ENCODE measurements at regions not wholly inside any gene's neighbourhood (a gene's known extent, or its start where the extent isn't known, plus 50 kb on each side); places are given as distances from the start of the nearest gene placed in this dataset.

DNA sequence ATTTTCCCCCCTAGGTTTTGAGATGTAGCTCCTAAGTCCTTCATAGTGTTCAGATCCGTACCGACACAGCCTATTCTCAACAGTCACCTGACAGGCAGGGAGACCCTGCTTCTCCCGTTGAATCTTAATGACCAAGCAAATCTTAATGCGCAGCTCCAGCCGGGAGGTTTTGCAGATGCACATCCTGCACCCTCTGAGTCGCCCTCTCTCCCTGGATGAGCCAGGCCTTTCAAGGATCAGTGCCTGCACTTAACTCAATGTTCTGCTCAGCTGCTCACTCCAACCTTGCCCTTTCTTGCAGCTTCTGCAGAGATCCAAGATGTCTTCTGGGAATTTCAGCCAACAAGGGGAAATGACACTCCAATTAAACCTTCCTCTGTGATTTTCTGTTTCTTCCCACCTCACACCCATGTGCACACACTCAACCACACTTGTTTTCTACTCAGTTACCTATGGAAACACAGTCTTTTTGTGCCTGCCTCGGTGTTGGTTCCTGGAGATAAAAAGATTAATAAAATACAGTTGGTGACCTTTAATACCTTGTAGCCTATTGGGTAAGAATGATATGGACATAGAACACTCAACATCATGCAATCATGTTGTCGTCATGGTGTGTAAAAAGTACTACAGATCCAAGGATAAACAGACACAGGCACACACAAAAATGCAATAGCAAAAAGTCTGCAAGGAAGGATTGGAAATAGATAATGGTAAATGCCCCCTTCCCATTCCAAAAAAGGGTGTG, 76.9 kb upstream of the DYNLRB2 start:
- CTCF ChIA-PET = no interaction called here
- POLR2A ChIA-PET (ENCODE audit: unreplicated experiment) = no interaction called here

GRCh38 chr16:80463326-80463725, 77.5 kb upstream of the DYNLRB2 start:
- Histone ChIP-seq H2AFZ (ENCODE audit: low read length) (no peak overlapping the region), H3K4me2 (ENCODE audit: low read length) (no peak overlapping the region), H3K27ac (ENCODE audit: low read length) (no peak overlapping the region), H3K4me3 (ENCODE audit: low read length) (no peak overlapping the region), H3K27me3 (ENCODE audit: low read length) (peaks cover 32% of the 10 kb centered on the region), H3K4me1 (ENCODE audit: insufficient read depth, low read length) (no peaks in the 10 kb centered on the region), H4K20me1 (ENCODE audit: low read length) (no peaks in the 10 kb centered on the region), H3K9me2 (replicated peaks; ENCODE audit: low read length) (no peaks in the 10 kb centered on the region), H3K9ac (ENCODE audit: low read length) (no peak overlapping the region), H3K9me3 (ENCODE audit: low read length) (no peaks in the 10 kb centered on the region), H3K36me3 (ENCODE audit: low read depth, low read length) (no peaks in the 10 kb centered on the region), H3F3A (ENCODE audit: low read length, unreplicated experiment) (no peaks in the 10 kb centered on the region), H3K79me2 (ENCODE audit: low read length) (no peaks in the 10 kb centered on the region)
- ChIA-PET POLR2A (ENCODE audit: unreplicated experiment) (no interaction called here), CTCF (no interaction called here)
- TF ChIP-seq, protein P1, sequence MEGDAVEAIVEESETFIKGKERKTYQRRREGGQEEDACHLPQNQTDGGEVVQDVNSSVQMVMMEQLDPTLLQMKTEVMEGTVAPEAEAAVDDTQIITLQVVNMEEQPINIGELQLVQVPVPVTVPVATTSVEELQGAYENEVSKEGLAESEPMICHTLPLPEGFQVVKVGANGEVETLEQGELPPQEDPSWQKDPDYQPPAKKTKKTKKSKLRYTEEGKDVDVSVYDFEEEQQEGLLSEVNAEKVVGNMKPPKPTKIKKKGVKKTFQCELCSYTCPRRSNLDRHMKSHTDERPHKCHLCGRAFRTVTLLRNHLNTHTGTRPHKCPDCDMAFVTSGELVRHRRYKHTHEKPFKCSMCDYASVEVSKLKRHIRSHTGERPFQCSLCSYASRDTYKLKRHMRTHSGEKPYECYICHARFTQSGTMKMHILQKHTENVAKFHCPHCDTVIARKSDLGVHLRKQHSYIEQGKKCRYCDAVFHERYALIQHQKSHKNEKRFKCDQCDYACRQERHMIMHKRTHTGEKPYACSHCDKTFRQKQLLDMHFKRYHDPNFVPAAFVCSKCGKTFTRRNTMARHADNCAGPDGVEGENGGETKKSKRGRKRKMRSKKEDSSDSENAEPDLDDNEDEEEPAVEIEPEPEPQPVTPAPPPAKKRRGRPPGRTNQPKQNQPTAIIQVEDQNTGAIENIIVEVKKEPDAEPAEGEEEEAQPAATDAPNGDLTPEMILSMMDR (conservative IDR thresholded peaks at IDR 0.05; ENCODE audit: low read depth, low read length) = no peak
- TF ChIP-seq EZH2 (IDR thresholded peaks at IDR 0.05; ENCODE audit: low read length, unreplicated experiment) (no peak), EZH2phosphoT487 (IDR thresholded peaks at IDR 0.05; ENCODE audit: borderline replicate concordance, low read length) (no peak)
- ATAC-seq (no peak), DNase-seq (no peak)
- intact Hi-C loops (cut with micrococcal nuclease) = no loop called here
- BruUV-seq (replicated peaks) = no TSS peak

More for the DNA sequence above, 76.9 kb upstream of the DYNLRB2 start:
- H3F3A ChIP-seq (ENCODE audit: low read length, unreplicated experiment) = no peaks in the 10 kb centered on the region
- H3K4me1 ChIP-seq (ENCODE audit: insufficient read depth, low read length) = no peaks in the 10 kb centered on the region
- no peaks in the 10 kb centered on the region for H3K9me3 ChIP-seq (ENCODE audit: low read length)
- H3K9ac ChIP-seq (ENCODE audit: low read length) = no peak overlapping the region
- no peak for ATAC-seq
- H3K27me3 ChIP-seq (ENCODE audit: low read length) = peaks cover 34% of the 10 kb centered on the region
- H3K4me3 ChIP-seq (ENCODE audit: low read length) = no peak overlapping the region
- TF ChIP-seq, protein P1 (conservative IDR thresholded peaks at IDR 0.05; ENCODE audit: low read depth, low read length) = no peak
- TF ChIP-seq EZH2phosphoT487 (IDR thresholded peaks at IDR 0.05; ENCODE audit: borderline replicate concordance, low read length) (no peak), EZH2 (IDR thresholded peaks at IDR 0.05; ENCODE audit: low read length, unreplicated experiment) (no peak)
- H3K79me2 ChIP-seq (ENCODE audit: low read length) = no peaks in the 10 kb centered on the region
- BruUV-seq (replicated peaks) = no TSS peak
- no peak for DNase-seq
- no peaks in the 10 kb centered on the region for H3K36me3 ChIP-seq (ENCODE audit: low read depth, low read length)
- H3K27ac ChIP-seq (ENCODE audit: low read length) = no peak overlapping the region
- intact Hi-C loops (cut with micrococcal nuclease) = no loop called here
- H3K4me2 ChIP-seq (ENCODE audit: low read length) = no peak overlapping the region
- no peaks in the 10 kb centered on the region for H4K20me1 ChIP-seq (ENCODE audit: low read length)
- no peaks in the 10 kb centered on the region for H3K9me2 ChIP-seq (replicated peaks; ENCODE audit: low read length)
- H2AFZ ChIP-seq (ENCODE audit: low read length) = no peak overlapping the region

GRCh38 chr16:80462917-80463316, 77.9 kb upstream of the DYNLRB2 start:
- Histone ChIP-seq H4K20me1 (ENCODE audit: low read length) (no peaks in the 10 kb centered on the region), H3K36me3 (ENCODE audit: low read depth, low read length) (no peaks in the 10 kb centered on the region), H3K4me3 (ENCODE audit: low read length) (no peak overlapping the region), H3K9me3 (ENCODE audit: low read length) (no peaks in the 10 kb centered on the region), H3K27ac (ENCODE audit: low read length) (no peak overlapping the region), H3K27me3 (ENCODE audit: low read length) (peaks cover 32% of the 10 kb centered on the region), H2AFZ (ENCODE audit: low read length) (no peak overlapping the region), H3K4me2 (ENCODE audit: low read length) (no peak overlapping the region), H3F3A (ENCODE audit: low read length, unreplicated experiment) (no peaks in the 10 kb centered on the region), H3K9me2 (replicated peaks; ENCODE audit: low read length) (no peaks in the 10 kb centered on the region), H3K9ac (ENCODE audit: low read length) (no peak overlapping the region), H3K4me1 (ENCODE audit: insufficient read depth, low read length) (no peaks in the 10 kb centered on the region), H3K79me2 (ENCODE audit: low read length) (no peaks in the 10 kb centered on the region)
- DNase-seq = no peak
- ChIA-PET CTCF (no interaction called here), POLR2A (ENCODE audit: unreplicated experiment) (no interaction called here)
- no TSS peak for BruUV-seq (replicated peaks)
- TF ChIP-seq EZH2 (IDR thresholded peaks at IDR 0.05; ENCODE audit: low read length, unreplicated experiment) (no peak), EZH2phosphoT487 (IDR thresholded peaks at IDR 0.05; ENCODE audit: borderline replicate concordance, low read length) (no peak)
- TF ChIP-seq, protein P1 (conservative IDR thresholded peaks at IDR 0.05; ENCODE audit: low read depth, low read length) = no peak
- ATAC-seq = no peak
- intact Hi-C loops (cut with micrococcal nuclease) = no loop called here

All from PC-3 (cell line).